ENCODE measurements at regions not wholly inside any gene's neighbourhood (a gene's known extent, or its start where the extent isn't known, plus 50 kb on each side); places are given as distances from the start of the nearest gene placed in this dataset.

GRCh38 chr3:124491875-124492274, 238.4 kb upstream of the UMPS start:
- TF ChIP-seq CTCF (IDR thresholded peaks at IDR 0.05) (no peak), POLR2A (IDR thresholded peaks at IDR 0.05) (no peak)

All from thyroid gland (tissue), 4 donors.